K562 (cell line): ENCODE measurements at regions not wholly inside any gene's neighbourhood (a gene's known extent, or its start where the extent isn't known, plus 50 kb on each side); places are given as distances from the start of the nearest gene placed in this dataset.

ENCODE experiments used
- ATAC-seq: fragments of 200-7000 bp; cut with Tn5 transposase; 3 replicates; pipeline ENCODE4 v1.9.1; 2020; ENCODE audit warnings: moderate library complexity
- BruUV-seq: library from RNA; stranded (reverse); fragments of 400-500 nt; replicated peaks from 2 replicates; lab custom pipeline; 2021; lab: Mats Ljungman, UMichigan
- CTCF ChIA-PET: fragments of 300-600 bp; formaldehyde crosslinking; extraction: SDS; loops from one replicate; lab custom pipeline; 2021; ENCODE audit warnings: low intra/inter-chr PET ratio; lab: Yijun Ruan, JAX
- POLR2A ChIA-PET: fragments of 300-600, 350-650 bp; sonication (Branson Sonifier 250); formaldehyde crosslinking; extraction: SDS; loops from one replicate; lab custom pipeline; 2021; ENCODE audit warnings: antibody characterized with exemption, inconsistent platforms; lab: Yijun Ruan, JAX
- DNase-seq, 4 experiments: peaks; one replicate each; pipeline versions ENCODE4 v3.0.0 to v3.0.0-alpha.2; 2011 to 2018; ENCODE audit warnings: low spot score in 3 of 4, mixed read lengths in 3 of 4; ENCODE audit errors: extremely low read depth in 1 of 4
- FAIRE-seq: peaks from 2 replicates; lab custom pipeline; 2011; peaks lifted over from hg19 to GRCh38; lab: Jason Lieb, UNC
- H2AFZ ChIP-seq: 2 replicates; pipeline ENCODE4 v1.6.0; 2011; ENCODE audit warnings: low read depth, low read length, control low read depth, inconsistent platforms
- H3K27ac ChIP-seq: fragments of 200-600 bp; 3 replicates; pipeline ENCODE4 v1.8.0; 2011; ENCODE audit warnings: low read depth, mild to moderate bottlenecking, control low read depth, inconsistent platforms, low read length, moderate library complexity, mixed read lengths; ENCODE audit errors: extremely low read depth
- H3K27me3 ChIP-seq, 2 experiments: fragments of 300-600 bp in 1 of 2; 2 replicates in 1 of 2; 3 replicates in 1 of 2; pipeline versions ENCODE4 v1.6.0 to v1.8.0; 2011; ENCODE audit warnings: inconsistent platforms in 2 of 2, low read length in 2 of 2, mild to moderate bottlenecking in 1 of 2, mixed read lengths in 1 of 2, moderate library complexity in 1 of 2; ENCODE audit not compliant: control insufficient read depth in 2 of 2, insufficient read depth in 2 of 2
- H3K36me3 ChIP-seq: fragments of 300-600 bp; 3 replicates; pipeline ENCODE4 v1.8.0; 2011; ENCODE audit warnings: mild to moderate bottlenecking, low read length, inconsistent platforms; ENCODE audit not compliant: control insufficient read depth, insufficient read depth
- H3K4me1 ChIP-seq, 2 experiments: fragments of 200-600 bp in 1 of 2; replicated peaks in 1 of 2; 2 replicates in 1 of 2; 3 replicates in 1 of 2; pipeline versions ENCODE4 v1.5.1 to v1.8.0; 2011; ENCODE audit warnings: inconsistent platforms in 2 of 2, low read length in 2 of 2, mild to moderate bottlenecking in 1 of 2, mixed read lengths in 1 of 2, moderate library complexity in 1 of 2; ENCODE audit not compliant: control insufficient read depth in 2 of 2, insufficient read depth in 2 of 2
- H3K4me2 ChIP-seq: 2 replicates; pipeline ENCODE4 v1.6.1; 2011; ENCODE audit warnings: low read length, control low read depth, inconsistent platforms, mixed read lengths; ENCODE audit not compliant: insufficient read depth
- H3K4me3 ChIP-seq: fragments of 200-600 bp; sonication (generic), shearing (Covaris generic); 2 replicates; pipeline ENCODE4 v1.5.1; 2016; ENCODE audit warnings: control low read depth, inconsistent platforms
- H3K79me2 ChIP-seq: fragments of 200-600 bp; 3 replicates; pipeline ENCODE4 v1.8.0; 2011; ENCODE audit warnings: low read length, inconsistent platforms; ENCODE audit not compliant: control insufficient read depth, insufficient read depth
- H3K9ac ChIP-seq, 2 experiments: 2 replicates each; pipeline versions ENCODE4 v1.6.0 to v1.6.1; 2011; ENCODE audit warnings: low read depth in 2 of 2, low read length in 2 of 2, control low read depth in 1 of 2, inconsistent platforms in 1 of 2, mild to moderate bottlenecking in 1 of 2, mixed read lengths in 1 of 2; ENCODE audit not compliant: insufficient read depth in 1 of 2
- H3K9me1 ChIP-seq: one replicate; pipeline ENCODE4 v1.6.0; 2011; ENCODE audit warnings: inconsistent platforms, mild to moderate bottlenecking, low read length, moderate library complexity; ENCODE audit not compliant: control insufficient read depth, insufficient read depth
- H3K9me3 ChIP-seq: replicated peaks from 2 replicates; pipeline ENCODE4 v1.5.1; 2011; ENCODE audit warnings: low read depth, low read length, inconsistent platforms; ENCODE audit not compliant: control insufficient read depth, insufficient read depth
- H4K20me1 ChIP-seq: replicated peaks from 2 replicates; pipeline ENCODE4 v1.6.1; 2011; ENCODE audit warnings: low read length, inconsistent platforms, mixed read lengths; ENCODE audit not compliant: control insufficient read depth, insufficient read depth
- C11orf30 ChIP-seq: fragments of 450-650 bp; IDR thresholded peaks from 2 replicates; pipeline ENCODE4 v1.6.1; 2016; ENCODE audit warnings: low read depth, mild to moderate bottlenecking
- E2F4 ChIP-seq: sonication (generic); formaldehyde crosslinking; IDR thresholded peaks from 2 replicates; pipeline ENCODE4 v1.8.0; 2022; ENCODE audit warnings: mild to moderate bottlenecking, low read depth, missing genetic modification reagents
- ILF3 ChIP-seq: fragments of 450-650 bp; IDR thresholded peaks from 2 replicates; pipeline ENCODE4 v1.6.1; 2018; ENCODE audit warnings: antibody characterized with exemption, mild to moderate bottlenecking, moderate library complexity, borderline replicate concordance
- JUNB ChIP-seq: fragments of 450-650 bp; formaldehyde crosslinking; conservative IDR thresholded peaks from 2 replicates; pipeline ENCODE4 v1.4.0; 2020; ENCODE audit warnings: mild to moderate bottlenecking
- NR1H2 ChIP-seq: sonication (generic); formaldehyde crosslinking; IDR thresholded peaks from 2 replicates; pipeline ENCODE4 v1.4.0; 2020; ENCODE audit warnings: mild to moderate bottlenecking, missing genetic modification reagents
- RAD51 ChIP-seq: fragments of 450-650 bp; IDR thresholded peaks from 2 replicates; pipeline ENCODE4 v1.7.1; 2016; ENCODE audit warnings: low read depth, mild to moderate bottlenecking, borderline replicate concordance
- SMARCA4 ChIP-seq: fragments of 450-650 bp; IDR thresholded peaks from 2 replicates; pipeline ENCODE4 v1.6.1; 2016
- SMC3 ChIP-seq: conservative IDR thresholded peaks from 2 replicates; pipeline ENCODE4 v1.6.1; 2011; ENCODE audit warnings: low read depth, low read length, improper control_type of control experiment; ENCODE audit not compliant: insufficient read depth
- SP2 ChIP-seq: IDR thresholded peaks from 2 replicates; pipeline ENCODE4 v1.6.1; 2011; ENCODE audit warnings: mild to moderate bottlenecking, low read depth, low read length, moderate library complexity; ENCODE audit not compliant: poor library complexity, severe bottlenecking; ENCODE audit errors: extremely low read depth
- TAF1 ChIP-seq: IDR thresholded peaks from 2 replicates; pipeline ENCODE4 v1.6.1; 2011; ENCODE audit warnings: mild to moderate bottlenecking, low read length, moderate library complexity; ENCODE audit not compliant: insufficient read depth, control insufficient read depth, severe bottlenecking; ENCODE audit errors: extremely low read depth
- TFE3 ChIP-seq: fragments of 450-650 bp; formaldehyde crosslinking; IDR thresholded peaks from 2 replicates; pipeline ENCODE4 v1.4.0; 2020; ENCODE audit warnings: mild to moderate bottlenecking, mixed read lengths
- U2AF1 ChIP-seq: fragments of 200-400 bp; formaldehyde crosslinking; optimal IDR thresholded peaks from 2 replicates; pipeline ENCODE3; 2017; ENCODE audit warnings: mild to moderate bottlenecking, low read depth, low read length, moderate library complexity
- WGBS: fragments of 100-300 bp; shearing (Covaris generic); methylation state at CpG from one replicate; pipeline ENCODE4 v1.1.6; 2016; ENCODE audit warnings: low coverage, mixed read lengths; ENCODE audit not compliant: insufficient coverage; ENCODE audit errors: missing lambda C conversion rate; 5-methylcytosine and 5-hydroxymethylcytosine counted together
- in situ Hi-C: fragments of 300-500 bp; cut with MboI; formaldehyde crosslinking; loops from 4 replicates; pipeline ENCODE4 v1.15.0; 2018; ENCODE audit warnings: inconsistent platforms, mixed read lengths
- intact Hi-C: fragments of 100-400 bp; cut with micrococcal nuclease; formaldehyde crosslinking; loops from 2 replicates; pipeline ENCODE4 v1.14.2; 2022
- TF ChIP-seq, protein P1 (sequence below): fragments of 450-650 bp; formaldehyde crosslinking; IDR thresholded peaks from 2 replicates; pipeline ENCODE4 v1.4.0; 2020; ENCODE audit warnings: mild to moderate bottlenecking, moderate library complexity
- TF ChIP-seq, protein P2 (sequence below): fragments of 450-650 bp; IDR thresholded peaks from 2 replicates; pipeline ENCODE4 v1.6.1; 2018; ENCODE audit warnings: mild to moderate bottlenecking, low read depth; ENCODE audit not compliant: partially characterized antibody
- TF ChIP-seq, protein P3 (sequence below): sonication (generic); formaldehyde crosslinking; IDR thresholded peaks from 2 replicates; pipeline ENCODE4 v1.8.0; 2022; ENCODE audit warnings: mild to moderate bottlenecking, missing genetic modification reagents

- FAIRE-seq (no peak), ATAC-seq (no peak), DNase-seq (no peak)
- peaks cover 7% of the 10 kb centered on the region for H3K9me3 ChIP-seq
- no peaks in the 10 kb centered on the region for H4K20me1 ChIP-seq
- in situ Hi-C loops (no loop called here), intact Hi-C loops (no loop called here)
- no peaks in the 10 kb centered on the region for H3K79me2 ChIP-seq
- H3K4me1 ChIP-seq = peaks cover 6 to 44% of the 10 kb centered on the region in 2 experiments
- no peaks in the 10 kb centered on the region for H3K27me3 ChIP-seq
- H3K27ac ChIP-seq = no peak overlapping the region
- no peaks in the 10 kb centered on the region for H3K36me3 ChIP-seq
- peak overlapping the region; percentile 92 for H2AFZ ChIP-seq
- TSS peak; percentile 56 for BruUV-seq
- ChIA-PET CTCF (no interaction called here), POLR2A (interaction anchor here (0.6 to 1.2 kb wide), 2 partner anchors 9 to 331 kb away, joined by 3 to 5 read pairs; no protein-coding TSS in a partner anchor)
- H3K4me2 ChIP-seq = no peak overlapping the region
- H3K9ac ChIP-seq = no peak overlapping the region
- 25% methylated on average over 2 of the region's 2 CpGs for WGBS
- H3K9me1 ChIP-seq = no peaks in the 10 kb centered on the region
- no peak overlapping the region for H3K4me3 ChIP-seq
- TF ChIP-seq TFE3 (CRISPR knock-in tag) (no peak), SP2 (no peak), NR1H2 (CRISPR knock-in tag) (no peak), E2F4 (CRISPR knock-in tag) (no peak), U2AF1 (no peak), SMARCA4 (0 out of 2 replicates have a peak, but pooled peaks have one; percentile 22), ILF3 (no peak), JUNB (CRISPR knock-in tag) (no peak), TAF1 (no peak), RAD51 (no peak), C11orf30 (peak; percentile 21; the same call in 1 of the 2 replicates), SMC3 (no peak)
- TF ChIP-seq, protein P1, sequence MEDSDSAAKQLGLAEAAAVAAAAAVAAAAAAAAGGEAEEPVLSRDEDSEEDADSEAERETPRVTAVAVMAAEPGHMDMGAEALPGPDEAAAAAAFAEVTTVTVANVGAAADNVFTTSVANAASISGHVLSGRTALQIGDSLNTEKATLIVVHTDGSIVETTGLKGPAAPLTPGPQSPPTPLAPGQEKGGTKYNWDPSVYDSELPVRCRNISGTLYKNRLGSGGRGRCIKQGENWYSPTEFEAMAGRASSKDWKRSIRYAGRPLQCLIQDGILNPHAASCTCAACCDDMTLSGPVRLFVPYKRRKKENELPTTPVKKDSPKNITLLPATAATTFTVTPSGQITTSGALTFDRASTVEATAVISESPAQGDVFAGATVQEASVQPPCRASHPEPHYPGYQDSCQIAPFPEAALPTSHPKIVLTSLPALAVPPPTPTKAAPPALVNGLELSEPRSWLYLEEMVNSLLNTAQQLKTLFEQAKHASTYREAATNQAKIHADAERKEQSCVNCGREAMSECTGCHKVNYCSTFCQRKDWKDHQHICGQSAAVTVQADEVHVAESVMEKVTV = no peak
- TF ChIP-seq, protein P2, sequence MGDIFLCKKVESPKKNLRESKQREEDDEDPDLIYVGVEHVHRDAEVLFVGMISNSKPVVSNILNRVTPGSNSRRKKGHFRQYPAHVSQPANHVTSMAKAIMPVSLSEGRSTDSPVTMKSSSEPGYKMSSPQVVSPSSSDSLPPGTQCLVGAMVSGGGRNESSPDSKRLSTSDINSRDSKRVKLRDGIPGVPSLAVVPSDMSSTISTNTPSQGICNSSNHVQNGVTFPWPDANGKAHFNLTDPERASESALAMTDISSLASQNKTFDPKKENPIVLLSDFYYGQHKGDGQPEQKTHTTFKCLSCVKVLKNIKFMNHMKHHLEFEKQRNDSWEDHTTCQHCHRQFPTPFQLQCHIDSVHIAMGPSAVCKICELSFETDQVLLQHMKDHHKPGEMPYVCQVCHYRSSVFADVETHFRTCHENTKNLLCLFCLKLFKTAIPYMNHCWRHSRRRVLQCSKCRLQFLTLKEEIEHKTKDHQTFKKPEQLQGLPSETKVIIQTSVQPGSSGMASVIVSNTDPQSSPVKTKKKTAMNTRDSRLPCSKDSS = no peak
- TF ChIP-seq, protein P3, sequence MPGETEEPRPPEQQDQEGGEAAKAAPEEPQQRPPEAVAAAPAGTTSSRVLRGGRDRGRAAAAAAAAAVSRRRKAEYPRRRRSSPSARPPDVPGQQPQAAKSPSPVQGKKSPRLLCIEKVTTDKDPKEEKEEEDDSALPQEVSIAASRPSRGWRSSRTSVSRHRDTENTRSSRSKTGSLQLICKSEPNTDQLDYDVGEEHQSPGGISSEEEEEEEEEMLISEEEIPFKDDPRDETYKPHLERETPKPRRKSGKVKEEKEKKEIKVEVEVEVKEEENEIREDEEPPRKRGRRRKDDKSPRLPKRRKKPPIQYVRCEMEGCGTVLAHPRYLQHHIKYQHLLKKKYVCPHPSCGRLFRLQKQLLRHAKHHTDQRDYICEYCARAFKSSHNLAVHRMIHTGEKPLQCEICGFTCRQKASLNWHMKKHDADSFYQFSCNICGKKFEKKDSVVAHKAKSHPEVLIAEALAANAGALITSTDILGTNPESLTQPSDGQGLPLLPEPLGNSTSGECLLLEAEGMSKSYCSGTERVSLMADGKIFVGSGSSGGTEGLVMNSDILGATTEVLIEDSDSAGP (CRISPR knock-in tag) = no peak
Observed at GRCh38 chr10:21184216-21184615, 287.1 kb upstream of the NEBL start.
